ENCODE measurements at regions not wholly inside any gene's neighbourhood (a gene's known extent, or its start where the extent isn't known, plus 50 kb on each side); places are given as distances from the start of the nearest gene placed in this dataset.

- TF ChIP-seq, protein P1, sequence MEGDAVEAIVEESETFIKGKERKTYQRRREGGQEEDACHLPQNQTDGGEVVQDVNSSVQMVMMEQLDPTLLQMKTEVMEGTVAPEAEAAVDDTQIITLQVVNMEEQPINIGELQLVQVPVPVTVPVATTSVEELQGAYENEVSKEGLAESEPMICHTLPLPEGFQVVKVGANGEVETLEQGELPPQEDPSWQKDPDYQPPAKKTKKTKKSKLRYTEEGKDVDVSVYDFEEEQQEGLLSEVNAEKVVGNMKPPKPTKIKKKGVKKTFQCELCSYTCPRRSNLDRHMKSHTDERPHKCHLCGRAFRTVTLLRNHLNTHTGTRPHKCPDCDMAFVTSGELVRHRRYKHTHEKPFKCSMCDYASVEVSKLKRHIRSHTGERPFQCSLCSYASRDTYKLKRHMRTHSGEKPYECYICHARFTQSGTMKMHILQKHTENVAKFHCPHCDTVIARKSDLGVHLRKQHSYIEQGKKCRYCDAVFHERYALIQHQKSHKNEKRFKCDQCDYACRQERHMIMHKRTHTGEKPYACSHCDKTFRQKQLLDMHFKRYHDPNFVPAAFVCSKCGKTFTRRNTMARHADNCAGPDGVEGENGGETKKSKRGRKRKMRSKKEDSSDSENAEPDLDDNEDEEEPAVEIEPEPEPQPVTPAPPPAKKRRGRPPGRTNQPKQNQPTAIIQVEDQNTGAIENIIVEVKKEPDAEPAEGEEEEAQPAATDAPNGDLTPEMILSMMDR (IDR thresholded peaks at IDR 0.05), result no peak
- no peak for TF ChIP-seq POLR2A (IDR thresholded peaks at IDR 0.05)
Measured at GRCh38 chr7:52030722-52031121, 714.1 kb upstream of the COBL start.

Measured in body of pancreas (tissue), 4 donors.